ENCODE measurements at regions not wholly inside any gene's neighbourhood (a gene's known extent, or its start where the extent isn't known, plus 50 kb on each side); places are given as distances from the start of the nearest gene placed in this dataset.

GRCh38 chr5:14036514-14036913, 92.0 kb upstream of the DNAH5 start:
- H4K91ac ChIP-seq (ENCODE audit: insufficient read length, low read depth, low read length): no peak overlapping the region
- no peaks in the 10 kb centered on the region; the same call in 1 of the 2 replicates for H3K79me2 ChIP-seq (ENCODE audit: insufficient read depth, low read length)
- peaks cover 21% of the 10 kb centered on the region for H3K27me3 Mint-ChIP-seq (ENCODE audit: low read depth)
- no CpG with 5 or more reads among the region's 2 CpGs for WGBS (ENCODE audit: extremely low coverage, insufficient read length, low lambda C conversion rate)
- H3K4me2 ChIP-seq (ENCODE audit: insufficient read depth, insufficient read length, low read length): peak overlapping the region; percentile 47
- peaks cover 2% of the 10 kb centered on the region; the same call in 1 of the 2 replicates for H3K27me3 ChIP-seq (ENCODE audit: insufficient read depth, low read length)
- peaks cover 0 to 2% (median 0%) of the 10 kb centered on the region in 3 experiments; a peak in 3 of 7 replicates for H3K36me3 Mint-ChIP-seq (ENCODE audit: insufficient read depth in 1 of 3, low read depth in 3 of 3)
- peak overlapping the region; percentile 34 to 51 for H3K4me3 Mint-ChIP-seq
- H2BK120ac ChIP-seq (ENCODE audit: low read depth, low read length, poor library complexity, severe bottlenecking): no peak overlapping the region
- peaks cover 14% of the 10 kb centered on the region; the same call in 1 of the 2 replicates for H3K4me1 ChIP-seq (ENCODE audit: insufficient read depth, low read length)
- H3K9me3 ChIP-seq (ENCODE audit: control insufficient read depth, low read depth, low read length): no peaks in the 10 kb centered on the region
- no peak overlapping the region for H3T11ph ChIP-seq (ENCODE audit: low read length)
- no peak overlapping the region for H2AFZ ChIP-seq (ENCODE audit: low read length)
- H4K20me1 ChIP-seq (ENCODE audit: control insufficient read depth, insufficient read depth, insufficient read length): no peaks in the 10 kb centered on the region
- no peak overlapping the region for H3K23ac ChIP-seq (ENCODE audit: insufficient read length, low read depth, low read length)
- no peak overlapping the region for H2BK20ac ChIP-seq (ENCODE audit: low read depth, low read length, poor library complexity, severe bottlenecking)
- H2BK15ac ChIP-seq (ENCODE audit: low read depth, low read length): no peak overlapping the region
- H3K27ac Mint-ChIP-seq: peak overlapping the region; percentile 69 to 92 (median 89); a peak in 5 of 7 replicates
- H3K9ac ChIP-seq (ENCODE audit: extremely low read depth, insufficient read length, low read length): no peak overlapping the region
- H4K5ac ChIP-seq (ENCODE audit: insufficient read length, low read depth, low read length): no peak overlapping the region
- H2BK5ac ChIP-seq (ENCODE audit: insufficient read length, low read length): no peak overlapping the region
- peak overlapping the region; percentile 9 for H2BK12ac ChIP-seq (ENCODE audit: insufficient read length, low read depth, low read length)
- H3K4ac ChIP-seq (ENCODE audit: low read depth, low read length): no peak overlapping the region
- H3K27ac ChIP-seq (ENCODE audit: insufficient read length, low read depth, low read length): no peak overlapping the region
- peaks cover 39 to 44% of the 10 kb centered on the region in 2 experiments for H3K4me1 Mint-ChIP-seq
- peak; percentile 42 for DNase-seq
- TF ChIP-seq, protein P1, sequence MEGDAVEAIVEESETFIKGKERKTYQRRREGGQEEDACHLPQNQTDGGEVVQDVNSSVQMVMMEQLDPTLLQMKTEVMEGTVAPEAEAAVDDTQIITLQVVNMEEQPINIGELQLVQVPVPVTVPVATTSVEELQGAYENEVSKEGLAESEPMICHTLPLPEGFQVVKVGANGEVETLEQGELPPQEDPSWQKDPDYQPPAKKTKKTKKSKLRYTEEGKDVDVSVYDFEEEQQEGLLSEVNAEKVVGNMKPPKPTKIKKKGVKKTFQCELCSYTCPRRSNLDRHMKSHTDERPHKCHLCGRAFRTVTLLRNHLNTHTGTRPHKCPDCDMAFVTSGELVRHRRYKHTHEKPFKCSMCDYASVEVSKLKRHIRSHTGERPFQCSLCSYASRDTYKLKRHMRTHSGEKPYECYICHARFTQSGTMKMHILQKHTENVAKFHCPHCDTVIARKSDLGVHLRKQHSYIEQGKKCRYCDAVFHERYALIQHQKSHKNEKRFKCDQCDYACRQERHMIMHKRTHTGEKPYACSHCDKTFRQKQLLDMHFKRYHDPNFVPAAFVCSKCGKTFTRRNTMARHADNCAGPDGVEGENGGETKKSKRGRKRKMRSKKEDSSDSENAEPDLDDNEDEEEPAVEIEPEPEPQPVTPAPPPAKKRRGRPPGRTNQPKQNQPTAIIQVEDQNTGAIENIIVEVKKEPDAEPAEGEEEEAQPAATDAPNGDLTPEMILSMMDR (conservative IDR thresholded peaks at IDR 0.05): no peak
- peaks cover 0 to under 1% of the 10 kb centered on the region in 2 experiments; a peak in 1 of 5 replicates for H3K9me3 Mint-ChIP-seq
- peaks cover 6% of the 10 kb centered on the region for H3K23me2 ChIP-seq (ENCODE audit: insufficient read length, low read depth, low read length, poor library complexity, severe bottlenecking)
- H3K79me1 ChIP-seq (ENCODE audit: insufficient read depth, low read depth, low read length, poor library complexity, severe bottlenecking): no peaks in the 10 kb centered on the region
- no peak overlapping the region for H4K8ac ChIP-seq (replicated peaks; ENCODE audit: insufficient read length, low read depth, low read length)
- no peak overlapping the region for H2AK5ac ChIP-seq (ENCODE audit: insufficient read length, low read length)
- peak overlapping the region; percentile 47 for H3K18ac ChIP-seq (ENCODE audit: insufficient read length, low read depth, low read length)
- H3K14ac ChIP-seq (ENCODE audit: insufficient read depth, low read length): peak overlapping the region; percentile 72; the same call in 1 of the 2 replicates
- no peak overlapping the region for H3K56ac ChIP-seq (ENCODE audit: insufficient read length, low read depth, low read length)

Data from H9 (cell line).